Amniotic epithelial cell (primary cell): ENCODE measurements at regions not wholly inside any gene's neighbourhood (a gene's known extent, or its start where the extent isn't known, plus 50 kb on each side); places are given as distances from the start of the nearest gene placed in this dataset.

Source experiments
- DNase-seq: peaks from one replicate; pipeline ENCODE4 v3.0.0-alpha.2; 2010; ENCODE audit warnings: low read depth

DNA sequence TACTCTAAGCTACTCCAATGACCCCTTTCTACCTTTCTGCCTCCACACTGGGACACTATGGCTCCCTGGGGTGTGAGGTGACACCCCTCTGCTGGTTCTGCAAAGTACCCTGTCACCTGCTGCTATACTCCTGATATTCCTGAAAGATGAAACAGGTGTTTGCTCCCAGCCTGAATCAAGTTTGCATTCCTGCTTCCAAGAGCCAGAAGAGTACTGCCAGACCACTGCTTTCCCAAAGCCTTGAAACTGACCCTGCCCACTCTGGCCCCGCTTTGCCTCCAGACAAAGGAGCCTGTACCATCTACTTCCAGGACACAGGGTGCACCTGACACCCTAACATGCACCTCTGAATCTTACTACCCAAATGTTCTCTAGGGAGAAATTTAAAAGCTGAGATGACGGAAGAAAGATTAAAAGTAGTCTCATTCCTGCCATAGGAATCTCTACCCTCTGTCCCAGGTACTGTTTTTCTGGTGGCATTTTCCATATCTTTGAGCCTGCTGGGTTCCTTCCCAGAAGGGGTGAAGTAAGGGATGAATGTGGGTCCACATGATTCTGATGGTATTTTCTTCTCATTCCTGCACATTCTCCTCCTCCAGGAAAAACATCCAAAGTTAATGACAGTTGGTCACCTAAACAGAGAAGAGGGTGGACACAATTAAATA, 70.3 kb upstream of the DUSP10 start:
- DNase-seq, result no peak

DNA sequence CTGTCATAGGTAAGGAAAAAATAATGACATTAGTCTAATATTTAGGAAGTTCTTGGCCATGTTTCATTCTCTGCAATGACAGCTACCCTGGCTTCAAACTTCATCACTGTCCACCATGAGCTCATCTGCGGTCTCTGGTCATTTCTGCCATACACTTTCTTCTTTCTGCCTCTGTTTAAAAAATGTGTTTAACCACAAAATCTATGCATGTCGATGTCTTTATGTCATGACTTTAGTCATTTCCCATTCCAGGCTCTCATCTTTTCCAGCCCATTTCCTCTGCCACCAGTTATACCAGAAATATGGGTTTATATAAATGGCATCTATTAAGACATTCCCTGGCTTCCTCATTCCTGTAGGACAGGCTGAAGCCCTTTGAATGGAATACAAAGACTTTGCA, 68.5 kb upstream of the DUSP10 start:
- DNase-seq, result peak; percentile 29

DNA sequence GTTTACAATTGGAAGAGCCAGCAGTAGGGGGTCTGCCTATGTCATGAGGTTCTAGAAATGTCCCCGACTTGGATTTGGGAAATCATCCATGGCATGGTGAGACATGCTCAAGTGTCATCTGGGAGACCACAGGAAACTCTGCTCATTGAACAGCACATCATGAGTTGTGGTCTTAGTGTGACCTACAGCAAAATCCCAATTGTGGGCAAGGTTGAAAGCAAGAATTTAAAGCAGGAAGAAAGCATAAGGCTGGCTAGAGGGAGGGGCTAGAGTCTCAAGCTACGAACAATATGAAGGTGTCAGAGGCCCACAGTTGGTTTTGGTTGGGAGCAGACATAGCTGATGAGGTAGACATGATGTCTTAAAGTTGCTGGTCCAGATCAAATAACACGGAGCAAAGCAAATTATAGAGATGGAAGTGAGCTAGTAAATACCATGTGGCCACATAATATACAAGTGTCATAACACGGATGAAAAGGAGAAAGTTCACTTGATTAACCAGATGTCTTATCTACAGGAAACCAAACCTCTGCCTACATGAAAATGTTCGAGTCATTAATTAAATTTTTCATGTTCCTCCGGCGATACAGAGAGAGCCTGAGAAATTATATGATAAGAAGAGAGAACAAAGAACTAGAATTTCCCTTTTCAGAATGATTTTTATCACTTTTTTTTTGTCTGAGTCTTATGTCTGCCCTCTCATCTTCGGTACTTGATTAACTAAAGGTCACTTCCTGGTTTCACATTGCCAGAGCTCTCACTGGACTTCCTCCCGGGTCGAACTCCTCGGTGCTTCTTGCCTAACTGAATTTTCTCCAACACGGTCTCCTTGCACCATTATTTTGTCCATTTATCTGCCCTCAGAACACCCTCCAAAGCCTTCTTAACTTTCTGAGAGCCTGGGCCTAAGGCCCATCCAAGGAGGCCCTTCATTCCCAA, 67.5 kb upstream of the DUSP10 start:
- peak; percentile 7 for DNase-seq

DNA sequence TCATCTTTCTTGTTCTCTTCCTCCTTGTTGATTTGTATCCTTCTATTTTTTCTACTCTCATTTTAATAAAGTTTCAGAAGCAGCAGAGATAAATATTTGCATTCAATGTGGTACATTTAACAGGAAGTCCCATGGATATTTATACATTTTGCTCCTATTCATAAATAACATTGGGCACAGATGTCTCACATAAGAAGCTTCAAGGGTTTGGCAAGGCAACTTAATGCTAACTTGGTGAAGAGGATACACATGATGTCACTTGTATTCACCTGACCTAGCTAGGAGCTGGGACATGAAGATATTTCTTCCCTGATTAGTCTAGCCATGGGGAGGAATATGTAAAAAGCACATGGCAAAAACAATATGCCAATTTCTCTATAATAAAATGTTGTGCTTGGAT, 65.1 kb upstream of the DUSP10 start:
- DNase-seq, result no peak

DNA sequence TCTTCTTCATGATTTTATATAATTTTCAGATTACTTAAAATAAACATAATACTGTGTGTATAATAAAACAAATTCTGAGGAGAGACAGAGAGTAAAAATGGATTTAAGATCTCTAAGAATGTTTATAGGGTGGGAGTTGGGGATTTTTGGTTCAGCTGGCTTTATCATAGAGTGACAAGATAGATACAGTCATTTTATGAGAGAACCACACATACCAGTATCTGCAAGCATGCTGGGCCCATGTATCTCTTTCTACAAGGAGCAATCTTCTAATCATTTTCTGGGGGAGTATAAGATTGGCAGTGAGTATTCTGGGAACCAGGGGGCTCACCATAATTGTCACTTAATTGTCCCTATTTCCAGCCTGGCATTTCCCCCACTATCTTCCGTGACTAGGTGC, 64.3 kb upstream of the DUSP10 start:
- no peak for DNase-seq

DNA sequence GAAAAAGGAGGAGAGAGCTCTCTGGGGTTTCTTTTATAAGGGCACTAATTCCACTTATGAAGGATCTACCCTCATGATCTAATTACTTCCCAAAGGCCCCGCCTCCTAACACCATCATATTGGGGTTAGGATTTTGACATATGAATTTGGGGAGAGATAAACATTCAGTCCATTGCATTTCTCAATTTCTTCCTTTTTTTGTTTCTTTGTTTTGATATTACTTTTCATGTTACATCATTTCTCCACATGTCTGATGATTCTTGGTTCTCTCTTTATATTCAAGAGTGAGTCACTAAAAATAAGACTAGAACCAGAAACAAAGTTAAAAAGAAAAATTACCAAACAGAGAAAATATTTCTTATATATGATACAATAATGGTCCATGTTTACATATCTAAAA, 63.2 kb upstream of the DUSP10 start:
- DNase-seq, result no peak

DNA sequence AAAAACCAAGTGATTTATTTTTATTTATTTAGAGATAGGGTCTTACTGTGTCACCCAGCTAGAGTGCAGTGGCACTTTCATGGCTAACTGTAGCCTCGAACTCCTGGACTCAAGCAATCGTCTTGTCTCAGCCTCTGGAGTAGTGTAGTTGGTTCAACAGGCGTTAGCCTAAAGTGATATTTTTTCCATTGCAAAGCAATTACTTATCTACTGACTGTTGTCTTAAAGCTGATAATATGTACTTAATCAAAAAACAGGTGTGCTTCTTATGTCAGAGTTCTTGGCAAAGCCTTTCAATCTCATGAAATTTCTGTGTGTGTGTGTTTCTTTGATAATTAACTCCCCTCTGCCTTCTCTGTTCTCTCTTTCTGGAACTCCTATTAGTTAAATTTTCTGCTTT, 62.4 kb upstream of the DUSP10 start:
- no peak for DNase-seq

DNA sequence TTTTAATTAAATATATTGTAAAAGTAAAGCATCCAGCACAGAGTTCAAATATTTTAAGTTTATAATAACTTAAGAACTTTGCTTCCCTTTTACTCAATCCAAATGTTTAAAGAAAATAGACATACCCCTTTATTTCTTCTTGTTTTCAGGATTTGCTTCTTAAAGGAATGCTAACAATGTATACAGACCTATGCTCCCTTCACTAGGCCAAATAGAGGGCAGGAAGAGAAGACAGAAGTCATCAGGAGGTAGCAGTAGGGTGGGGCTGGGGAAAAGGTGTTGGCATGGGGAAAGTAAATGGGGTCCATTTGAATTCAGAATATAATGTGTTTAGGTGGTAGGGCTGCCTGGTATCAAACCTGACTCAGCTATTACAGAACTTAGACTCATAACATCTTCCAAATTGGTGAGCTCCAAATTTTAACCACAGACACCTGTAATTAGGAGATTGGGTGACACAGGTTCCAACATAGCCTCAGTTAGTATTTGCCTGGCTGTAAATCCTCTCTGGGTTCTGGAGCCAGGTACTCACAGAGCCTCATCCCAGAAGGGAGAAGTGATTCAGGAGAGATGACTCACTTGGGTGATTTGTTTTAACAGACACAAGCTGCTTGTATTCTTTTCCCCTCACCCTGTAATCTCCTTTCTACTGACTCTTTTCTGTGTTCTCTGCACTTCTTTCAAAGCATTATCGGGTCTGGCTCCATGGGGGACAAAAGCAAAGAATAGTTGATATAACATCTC, 60.1 kb upstream of the DUSP10 start:
- DNase-seq, result peak; percentile 85

DNA sequence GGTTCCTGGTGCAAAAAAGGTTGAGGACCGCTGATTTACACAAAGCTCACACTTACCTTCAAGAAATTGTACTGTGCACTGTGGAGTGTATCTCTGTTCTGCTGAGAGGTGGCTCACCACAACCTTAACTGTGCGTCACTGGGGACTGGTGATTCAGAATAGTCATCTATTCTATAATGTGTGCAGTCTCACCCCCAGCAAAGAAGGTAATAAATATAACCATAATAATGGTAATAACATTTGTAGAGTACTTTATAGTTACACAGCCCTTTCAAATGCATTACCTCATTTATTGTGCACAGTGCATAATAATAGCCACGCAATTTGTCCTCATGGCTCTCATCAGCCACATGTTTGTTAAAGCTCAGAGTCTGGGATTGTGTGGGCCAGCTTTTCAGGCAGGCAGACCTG, 59.4 kb upstream of the DUSP10 start:
- DNase-seq, result no peak

DNA sequence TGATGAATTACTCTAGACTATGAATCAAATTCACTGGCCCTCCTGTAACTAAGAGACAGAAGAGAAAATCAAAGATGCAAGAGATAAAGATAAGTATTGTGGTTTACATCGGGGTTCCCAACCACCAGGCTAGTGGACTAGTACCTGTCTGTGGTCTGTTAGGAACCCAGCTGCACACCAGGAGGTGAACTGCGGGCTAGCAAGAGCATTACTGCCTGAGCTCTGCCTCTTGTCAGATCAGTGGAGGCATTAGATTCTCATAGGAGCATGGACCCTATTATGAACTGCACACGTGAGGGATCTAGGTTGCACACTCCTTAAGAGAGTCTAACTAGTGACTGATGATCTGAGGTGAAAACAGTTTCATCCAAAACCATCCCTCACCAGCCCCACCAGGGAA, 58.9 kb upstream of the DUSP10 start:
- DNase-seq, result no peak

DNA sequence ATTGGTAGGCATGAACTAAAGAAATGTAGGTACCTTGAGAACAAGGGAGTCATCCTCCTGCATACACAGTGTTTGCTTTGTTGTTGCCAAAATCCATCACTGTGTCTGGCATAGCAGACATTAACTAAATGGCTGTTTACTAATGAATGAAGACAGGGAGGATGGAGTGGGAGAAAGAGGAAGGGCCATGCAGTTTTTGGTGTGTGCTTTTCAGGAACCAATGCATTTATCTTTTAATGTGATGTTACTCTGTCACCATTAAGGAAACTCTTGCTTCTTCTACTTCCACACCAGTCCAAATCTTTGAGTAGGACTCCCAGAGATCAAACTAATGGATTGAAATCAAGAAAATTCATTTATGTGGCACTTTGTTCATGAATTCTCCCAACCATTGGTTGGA, 55.6 kb upstream of the DUSP10 start:
- no peak for DNase-seq

DNA sequence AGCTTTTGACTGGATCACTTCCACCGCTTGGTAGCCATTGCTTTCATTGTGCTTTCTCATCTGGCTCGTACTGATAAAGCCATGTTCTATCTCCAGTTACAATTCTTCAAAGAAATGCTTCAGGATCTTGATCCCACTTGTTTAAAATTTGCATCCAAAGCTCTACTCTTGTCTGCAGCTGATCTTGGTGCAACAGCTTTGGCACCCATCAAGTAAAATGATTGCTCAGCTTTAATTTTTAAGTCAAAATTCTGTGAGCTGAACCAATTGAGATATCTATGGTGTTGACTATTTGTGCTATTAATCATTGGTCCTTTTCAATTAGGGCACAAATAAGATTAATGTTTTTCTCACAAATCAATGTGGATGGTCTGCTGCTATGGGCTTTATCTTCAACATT, 54.8 kb upstream of the DUSP10 start:
- no peak for DNase-seq

DNA sequence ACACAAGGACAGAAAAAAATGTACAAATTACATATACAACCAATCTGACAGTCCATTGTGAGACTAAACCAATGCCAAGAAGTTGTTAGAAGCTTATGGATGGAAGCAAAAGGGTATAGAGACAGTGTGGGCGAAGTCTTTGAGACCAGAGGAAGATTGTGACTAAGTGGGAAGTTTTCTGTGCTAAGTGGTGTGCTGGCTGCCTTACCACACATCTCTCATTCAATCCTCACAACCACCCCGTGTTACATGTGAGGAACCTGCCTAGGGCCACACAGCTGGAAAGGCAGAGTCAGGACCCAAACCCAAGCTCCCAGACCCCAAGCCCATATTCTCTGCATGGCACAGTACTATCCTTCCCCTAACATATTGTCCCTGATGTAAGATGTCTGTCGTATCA, 53.5 kb upstream of the DUSP10 start:
- DNase-seq, result no peak

DNA sequence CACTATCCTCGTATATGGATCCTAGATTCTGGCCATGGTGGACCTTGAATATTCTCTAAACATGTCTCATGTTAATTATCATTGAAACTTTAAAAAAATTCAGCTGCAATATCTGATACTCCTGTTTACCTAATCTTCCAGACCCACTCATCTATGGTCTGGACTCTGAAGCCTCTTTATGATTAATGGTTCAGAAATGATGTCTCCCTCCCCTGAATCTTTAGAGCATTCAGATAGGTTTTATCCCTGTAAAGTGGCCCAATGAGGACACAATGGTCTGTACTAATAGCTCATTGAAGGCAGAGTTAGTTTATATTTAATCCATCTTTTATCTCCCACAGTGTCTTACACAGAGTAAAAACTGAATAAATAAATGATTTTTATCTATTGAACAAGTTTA, 53.0 kb upstream of the DUSP10 start:
- no peak for DNase-seq

DNA sequence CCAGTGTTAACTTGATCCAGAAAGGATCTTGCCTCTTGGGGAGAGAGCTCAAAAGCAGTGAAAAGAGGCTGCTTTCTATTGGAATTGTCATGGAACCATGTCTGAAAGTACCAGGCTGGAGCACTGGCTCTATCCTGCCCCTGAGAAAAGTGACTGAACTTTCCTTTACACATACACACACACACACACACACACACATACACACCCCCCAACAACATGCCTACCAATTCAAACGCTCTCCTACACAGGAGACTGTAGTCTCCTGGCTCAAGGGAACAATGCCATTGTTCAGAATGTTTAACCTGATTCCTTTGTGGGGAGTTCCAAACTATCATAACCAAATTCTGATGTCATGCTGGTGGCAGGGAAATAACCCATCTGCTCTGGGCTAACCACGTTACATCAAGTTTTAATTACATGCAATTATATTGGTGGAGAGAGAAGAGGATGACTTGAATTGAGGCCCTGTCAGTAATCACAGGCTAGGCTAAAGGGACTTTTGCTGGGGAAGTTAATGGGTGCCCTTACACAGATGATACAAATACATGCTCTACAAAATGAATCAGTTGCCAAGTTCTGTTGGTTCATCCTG, 52.3 kb upstream of the DUSP10 start:
- DNase-seq, result no peak

DNA sequence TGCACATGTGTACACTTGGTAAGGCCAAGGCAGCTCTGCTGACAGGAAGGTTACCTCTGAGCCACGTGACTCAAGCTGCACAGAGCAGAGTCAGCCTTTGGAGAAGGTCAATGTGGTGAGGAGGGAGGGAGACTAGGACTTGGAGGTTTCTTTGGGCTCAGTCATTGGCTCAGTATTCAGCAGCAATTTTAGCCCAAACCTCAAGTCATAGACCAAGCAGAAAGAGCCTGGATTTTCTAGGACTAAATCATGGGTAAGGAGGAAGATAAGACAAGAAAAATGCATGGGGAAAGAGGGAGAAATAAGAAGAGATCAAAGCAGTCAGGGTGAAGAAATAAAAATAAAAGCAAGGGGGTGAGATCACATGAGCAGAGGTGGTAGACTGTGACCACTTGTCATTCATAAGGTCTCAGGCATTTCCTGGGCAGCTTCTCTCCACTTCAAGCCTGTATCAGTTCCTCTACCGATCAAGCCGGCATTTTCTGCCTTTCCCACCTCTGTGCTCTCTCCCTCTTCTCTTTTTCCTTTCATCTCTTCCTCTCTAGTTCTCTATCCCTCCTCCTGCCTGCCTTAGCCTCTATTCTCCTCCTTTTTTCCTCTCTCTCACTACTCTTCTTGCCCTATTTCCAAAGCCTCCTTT, 51.7 kb upstream of the DUSP10 start:
- DNase-seq, result peak; percentile 33

DNA sequence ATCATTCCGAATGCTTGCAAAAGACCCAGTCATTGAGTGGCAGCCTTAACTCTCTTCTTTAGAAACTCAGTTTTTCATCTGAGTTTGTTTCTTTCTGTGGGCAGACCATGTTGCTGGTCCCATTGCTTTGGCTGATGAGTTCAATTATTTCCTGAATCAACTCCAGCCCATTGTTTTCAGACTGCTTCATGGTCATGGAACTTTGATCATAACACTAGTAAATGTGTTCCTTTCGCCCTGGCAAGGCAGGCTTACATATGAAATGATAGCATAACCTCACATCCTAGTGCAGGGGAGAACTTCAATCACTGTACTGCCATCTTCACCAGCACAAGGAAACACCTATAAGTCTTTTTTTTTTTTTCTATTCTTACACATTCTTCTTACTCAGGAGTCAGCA, 50.0 kb upstream of the DUSP10 start:
- no peak for DNase-seq
